C4-2B (cell line): ENCODE measurements at regions not wholly inside any gene's neighbourhood (a gene's known extent, or its start where the extent isn't known, plus 50 kb on each side); places are given as distances from the start of the nearest gene placed in this dataset.

Experiments used
- H3K27ac ChIP-seq: fragments of 450-650 bp; 2 replicates; pipeline ENCODE4 v1.5.1; 2017
- CTCF ChIP-seq: fragments of 450-650 bp; conservative IDR thresholded peaks from 2 replicates; pipeline ENCODE4 v1.5.1; 2017; ENCODE audit warnings: mild to moderate bottlenecking
- ZFX ChIP-seq: fragments of 450-650 bp; IDR thresholded peaks from 2 replicates; pipeline ENCODE4 v1.6.1; 2017

- no peak for TF ChIP-seq ZFX
- no peak for TF ChIP-seq CTCF
- H3K27ac ChIP-seq = no peak overlapping the region
Observed at GRCh38 chr5:18975624-18976023, 1012.4 kb downstream of the CDH18 start.

- TF ChIP-seq ZFX (no peak), CTCF (no peak)
- H3K27ac ChIP-seq = no peak overlapping the region
Observed at GRCh38 chr5:18977880-18978279, 1010.1 kb downstream of the CDH18 start.

- TF ChIP-seq CTCF (no peak), ZFX (no peak)
- no peak overlapping the region for H3K27ac ChIP-seq
Observed at GRCh38 chr5:18984559-18985080, 1003.4 kb downstream of the CDH18 start.

- no peak overlapping the region for H3K27ac ChIP-seq
- TF ChIP-seq ZFX (no peak), CTCF (no peak)
Observed at GRCh38 chr5:18985171-18985758, 1002.7 kb downstream of the CDH18 start.

GRCh38 chr5:18987101-18987500 lies 1000.9 kb downstream of the CDH18 start:
- TF ChIP-seq ZFX (no peak), CTCF (no peak)
- no peak overlapping the region for H3K27ac ChIP-seq

GRCh38 chr5:18990852-18991251 lies 997.1 kb downstream of the CDH18 start:
- no peak overlapping the region for H3K27ac ChIP-seq
- TF ChIP-seq CTCF (no peak), ZFX (no peak)

GRCh38 chr5:18992264-18992663 lies 995.7 kb downstream of the CDH18 start:
- no peak for TF ChIP-seq ZFX
- TF ChIP-seq CTCF = no peak
- H3K27ac ChIP-seq = no peak overlapping the region
